Mammary epithelial cell (primary cell): ENCODE measurements at regions not wholly inside any gene's neighbourhood (a gene's known extent, or its start where the extent isn't known, plus 50 kb on each side); places are given as distances from the start of the nearest gene placed in this dataset.
"Not testable (repeated sequence)": the region's sequence is repeated elsewhere in the genome, so short reads cannot be mapped to it uniquely, and the experiment has no call there.

ENCODE experiments used
- EZH2 ChIP-seq: IDR thresholded peaks from 2 replicates; pipeline ENCODE4 v1.6.1; 2012; ENCODE audit warnings: low read length, inconsistent platforms, borderline replicate concordance
- TF ChIP-seq, protein P1 (sequence below), 2 donors: IDR thresholded peaks in 1 of 2; conservative IDR thresholded peaks in 1 of 2; 2 replicates each; pipeline ENCODE4 v1.5.1; 2011 to 2012; ENCODE audit warnings: inconsistent platforms in 2 of 2, low read length in 2 of 2, mild to moderate bottlenecking in 2 of 2, control low read depth in 1 of 2, low read depth in 1 of 2; ENCODE audit not compliant: insufficient read depth in 1 of 2; ENCODE audit errors: extremely low read depth in 1 of 2

DNA sequence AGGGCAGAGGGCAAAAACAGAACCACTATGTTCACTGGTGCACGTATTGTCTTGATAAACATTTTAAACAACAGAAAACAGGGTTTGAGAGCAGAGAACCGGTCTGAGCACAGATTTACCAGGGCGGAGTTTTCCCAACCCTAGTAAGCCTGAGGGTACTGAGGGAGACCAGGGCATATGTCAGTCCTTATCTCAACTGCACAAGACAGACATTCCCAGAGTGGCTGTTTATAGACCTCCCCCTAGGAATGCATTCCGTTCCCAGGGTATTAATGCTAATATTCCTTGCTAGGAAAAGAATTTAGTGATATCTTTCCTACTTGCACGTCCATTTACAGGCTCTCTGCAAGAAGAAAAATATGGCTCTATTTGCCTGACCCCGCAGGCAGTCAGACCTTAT lies 99.7 kb upstream of the ANKRD50 start:
- TF ChIP-seq, protein P1, sequence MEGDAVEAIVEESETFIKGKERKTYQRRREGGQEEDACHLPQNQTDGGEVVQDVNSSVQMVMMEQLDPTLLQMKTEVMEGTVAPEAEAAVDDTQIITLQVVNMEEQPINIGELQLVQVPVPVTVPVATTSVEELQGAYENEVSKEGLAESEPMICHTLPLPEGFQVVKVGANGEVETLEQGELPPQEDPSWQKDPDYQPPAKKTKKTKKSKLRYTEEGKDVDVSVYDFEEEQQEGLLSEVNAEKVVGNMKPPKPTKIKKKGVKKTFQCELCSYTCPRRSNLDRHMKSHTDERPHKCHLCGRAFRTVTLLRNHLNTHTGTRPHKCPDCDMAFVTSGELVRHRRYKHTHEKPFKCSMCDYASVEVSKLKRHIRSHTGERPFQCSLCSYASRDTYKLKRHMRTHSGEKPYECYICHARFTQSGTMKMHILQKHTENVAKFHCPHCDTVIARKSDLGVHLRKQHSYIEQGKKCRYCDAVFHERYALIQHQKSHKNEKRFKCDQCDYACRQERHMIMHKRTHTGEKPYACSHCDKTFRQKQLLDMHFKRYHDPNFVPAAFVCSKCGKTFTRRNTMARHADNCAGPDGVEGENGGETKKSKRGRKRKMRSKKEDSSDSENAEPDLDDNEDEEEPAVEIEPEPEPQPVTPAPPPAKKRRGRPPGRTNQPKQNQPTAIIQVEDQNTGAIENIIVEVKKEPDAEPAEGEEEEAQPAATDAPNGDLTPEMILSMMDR (conservative IDR thresholded peaks at IDR 0.05 in 1 of 2, IDR thresholded peaks at IDR 0.05 in 1 of 2; ENCODE audit: extremely low read depth in 1 of 2, insufficient read depth in 1 of 2, low read depth in 1 of 2, low read length in 2 of 2) = not testable (repeated sequence)
- not testable (repeated sequence) for TF ChIP-seq EZH2
